DOHH2 (cell line): ENCODE measurements at regions not wholly inside any gene's neighbourhood (a gene's known extent, or its start where the extent isn't known, plus 50 kb on each side); places are given as distances from the start of the nearest gene placed in this dataset.

Experiments
- H3F3A ChIP-seq: fragments of 200-600 bp; sonication (generic), shearing (Covaris generic); 2 replicates; pipeline ENCODE4 v1.6.0; 2016; ENCODE audit warnings: antibody characterized with exemption, mild to moderate bottlenecking; ENCODE audit not compliant: control insufficient read depth, insufficient read depth
- H3K27ac ChIP-seq: fragments of 200-600 bp; sonication (generic); 2 replicates; pipeline ENCODE4 v1.5.1; 2014; ENCODE audit warnings: low read depth, mild to moderate bottlenecking, low read length, moderate library complexity
- H3K27me3 ChIP-seq: fragments of 200-600 bp; sonication (generic); 2 replicates; pipeline ENCODE4 v1.6.1; 2014; ENCODE audit warnings: mild to moderate bottlenecking, low read length, mixed read lengths; ENCODE audit not compliant: control insufficient read depth
- H3K36me3 ChIP-seq: fragments of 200-600 bp; sonication (generic); 2 replicates; pipeline ENCODE4 v1.6.1; 2014; ENCODE audit warnings: mild to moderate bottlenecking, low read length, moderate library complexity, mixed read lengths; ENCODE audit not compliant: control insufficient read depth
- H3K4me1 ChIP-seq: fragments of 200-600 bp; sonication (generic); 2 replicates; pipeline ENCODE4 v1.6.1; 2014; ENCODE audit warnings: mild to moderate bottlenecking, low read length, mixed read lengths; ENCODE audit not compliant: control insufficient read depth
- H3K4me2 ChIP-seq: fragments of 200-600 bp; sonication (generic); 2 replicates; pipeline ENCODE4 v1.6.0; 2014; ENCODE audit warnings: mild to moderate bottlenecking, low read length, moderate library complexity
- H3K4me3 ChIP-seq: fragments of 200-600 bp; sonication (generic); 2 replicates; pipeline ENCODE4 v1.5.1; 2014; ENCODE audit warnings: mild to moderate bottlenecking, low read length, mixed read lengths
- H3K79me2 ChIP-seq: fragments of 200-600 bp; sonication (generic); 2 replicates; pipeline ENCODE4 v1.6.1; 2014; ENCODE audit warnings: mild to moderate bottlenecking, low read length, mixed read lengths; ENCODE audit not compliant: control insufficient read depth
- H3K9me2 ChIP-seq: fragments of 200-600 bp; sonication (generic); replicated peaks from 2 replicates; pipeline ENCODE4 v1.6.1; 2014; ENCODE audit warnings: mild to moderate bottlenecking, low read length, mixed read lengths; ENCODE audit not compliant: control insufficient read depth
- H3K9me3 ChIP-seq: fragments of 200-600 bp; sonication (generic); 2 replicates; pipeline ENCODE4 v1.6.1; 2014; ENCODE audit warnings: antibody characterized with exemption, low read length, mixed read lengths; ENCODE audit not compliant: control insufficient read depth, insufficient read depth
- H4K20me1 ChIP-seq: fragments of 200-600 bp; sonication (generic); 2 replicates; pipeline ENCODE4 v1.6.0; 2014; ENCODE audit warnings: low read depth, mild to moderate bottlenecking, antibody characterized with exemption, low read length, moderate library complexity; ENCODE audit not compliant: control insufficient read depth, insufficient read depth
- EZH2phosphoT487 ChIP-seq: fragments of 200-600 bp; sonication (generic); IDR thresholded peaks from 2 replicates; pipeline ENCODE4 v1.6.1; 2017; ENCODE audit warnings: borderline replicate concordance, mild to moderate bottlenecking, antibody characterized with exemption, low read length, moderate library complexity, mixed read lengths
- TF ChIP-seq, protein P1 (sequence below): fragments of 200-600 bp; sonication (generic); IDR thresholded peaks from one replicate; pipeline ENCODE4 v1.5.1; 2014; ENCODE audit warnings: antibody characterized with exemption, mild to moderate bottlenecking, low read depth, low read length; ENCODE audit not compliant: poor library complexity, severe bottlenecking

DNA sequence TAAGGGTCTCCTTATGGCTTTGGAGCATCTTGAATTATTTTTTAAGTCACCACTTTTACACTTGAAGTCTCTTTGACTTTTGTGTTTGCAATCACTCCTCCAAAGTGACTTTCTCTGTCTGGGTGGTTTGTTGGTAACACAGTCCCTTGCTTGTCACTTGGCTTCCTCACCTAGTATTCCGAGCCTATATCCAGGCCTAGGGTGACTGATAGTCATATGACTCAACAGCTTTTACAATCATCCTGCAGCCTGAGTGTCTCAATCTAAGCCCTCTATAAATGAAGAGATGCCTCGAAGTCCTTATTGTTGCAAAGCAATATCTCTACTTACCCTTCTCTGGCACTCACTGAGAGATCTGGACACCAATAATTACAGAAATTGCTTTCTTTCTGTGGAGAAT, 53.9 kb upstream of the SETBP1 start:
- Histone ChIP-seq H3K4me1 (no peaks in the 10 kb centered on the region), H3K9me2 (no peaks in the 10 kb centered on the region), H3K27ac (no peak overlapping the region), H3F3A (no peaks in the 10 kb centered on the region), H3K4me3 (no peak overlapping the region), H3K36me3 (no peaks in the 10 kb centered on the region), H3K27me3 (no peaks in the 10 kb centered on the region), H3K4me2 (no peak overlapping the region), H4K20me1 (no peaks in the 10 kb centered on the region), H3K9me3 (no peaks in the 10 kb centered on the region), H3K79me2 (no peaks in the 10 kb centered on the region)
- TF ChIP-seq, protein P1, sequence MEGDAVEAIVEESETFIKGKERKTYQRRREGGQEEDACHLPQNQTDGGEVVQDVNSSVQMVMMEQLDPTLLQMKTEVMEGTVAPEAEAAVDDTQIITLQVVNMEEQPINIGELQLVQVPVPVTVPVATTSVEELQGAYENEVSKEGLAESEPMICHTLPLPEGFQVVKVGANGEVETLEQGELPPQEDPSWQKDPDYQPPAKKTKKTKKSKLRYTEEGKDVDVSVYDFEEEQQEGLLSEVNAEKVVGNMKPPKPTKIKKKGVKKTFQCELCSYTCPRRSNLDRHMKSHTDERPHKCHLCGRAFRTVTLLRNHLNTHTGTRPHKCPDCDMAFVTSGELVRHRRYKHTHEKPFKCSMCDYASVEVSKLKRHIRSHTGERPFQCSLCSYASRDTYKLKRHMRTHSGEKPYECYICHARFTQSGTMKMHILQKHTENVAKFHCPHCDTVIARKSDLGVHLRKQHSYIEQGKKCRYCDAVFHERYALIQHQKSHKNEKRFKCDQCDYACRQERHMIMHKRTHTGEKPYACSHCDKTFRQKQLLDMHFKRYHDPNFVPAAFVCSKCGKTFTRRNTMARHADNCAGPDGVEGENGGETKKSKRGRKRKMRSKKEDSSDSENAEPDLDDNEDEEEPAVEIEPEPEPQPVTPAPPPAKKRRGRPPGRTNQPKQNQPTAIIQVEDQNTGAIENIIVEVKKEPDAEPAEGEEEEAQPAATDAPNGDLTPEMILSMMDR: no peak
- no peak for TF ChIP-seq EZH2phosphoT487

DNA sequence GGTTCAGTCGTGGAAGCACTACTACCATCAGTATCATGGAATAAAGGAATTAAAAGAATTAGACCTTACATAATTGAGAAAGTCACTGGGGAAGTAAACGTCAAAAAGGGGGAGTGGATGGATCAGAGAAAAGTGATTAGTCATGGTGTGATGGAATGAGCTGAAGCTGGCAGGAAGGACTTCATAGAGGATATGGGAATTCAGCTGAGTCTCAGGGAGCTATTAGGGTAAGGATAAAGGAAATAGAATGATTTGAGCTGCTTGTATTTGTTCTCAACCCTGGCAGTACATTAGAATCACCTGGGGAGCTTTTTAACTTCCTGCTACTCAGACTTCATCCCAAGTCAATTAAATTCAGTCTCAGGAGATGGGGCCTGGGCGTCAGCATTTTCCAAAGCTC, 53.4 kb upstream of the SETBP1 start:
- H3K79me2 ChIP-seq: no peaks in the 10 kb centered on the region
- no peaks in the 10 kb centered on the region for H3F3A ChIP-seq
- H3K9me2 ChIP-seq: no peaks in the 10 kb centered on the region
- H3K4me2 ChIP-seq: no peak overlapping the region
- H3K36me3 ChIP-seq: no peaks in the 10 kb centered on the region
- no peaks in the 10 kb centered on the region for H3K9me3 ChIP-seq
- H3K27me3 ChIP-seq: no peaks in the 10 kb centered on the region
- H3K4me1 ChIP-seq: no peaks in the 10 kb centered on the region
- no peaks in the 10 kb centered on the region for H4K20me1 ChIP-seq
- no peak overlapping the region for H3K27ac ChIP-seq
- TF ChIP-seq, protein P1: no peak
- no peak for TF ChIP-seq EZH2phosphoT487
- no peak overlapping the region for H3K4me3 ChIP-seq

DNA sequence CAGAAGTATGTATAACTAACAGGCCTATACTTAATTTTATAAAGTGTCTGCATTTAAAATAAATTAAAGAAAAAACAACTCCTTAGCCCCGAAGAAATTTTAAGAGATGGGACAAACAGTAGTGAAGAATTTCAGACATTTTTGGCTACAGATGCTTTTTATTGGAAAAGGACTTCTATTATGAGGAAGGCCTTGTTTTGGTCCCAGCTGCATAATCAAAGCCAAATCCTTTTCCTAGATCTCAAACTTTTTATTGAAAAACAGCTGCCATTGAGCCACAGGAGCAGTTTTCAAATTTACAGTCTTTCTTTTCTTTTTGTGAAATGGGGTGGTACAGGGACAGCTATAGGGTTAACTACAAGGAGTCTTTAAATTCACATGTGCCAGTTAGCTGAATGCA, 51.3 kb upstream of the SETBP1 start:
- Histone ChIP-seq H3K9me3 (no peaks in the 10 kb centered on the region), H3K4me1 (no peaks in the 10 kb centered on the region), H3K9me2 (no peaks in the 10 kb centered on the region), H3K4me3 (no peak overlapping the region), H3K4me2 (no peak overlapping the region), H3K27ac (no peak overlapping the region), H4K20me1 (no peaks in the 10 kb centered on the region), H3K27me3 (no peaks in the 10 kb centered on the region), H3K36me3 (no peaks in the 10 kb centered on the region), H3F3A (no peaks in the 10 kb centered on the region), H3K79me2 (no peaks in the 10 kb centered on the region)
- no peak for TF ChIP-seq EZH2phosphoT487
- TF ChIP-seq, protein P1: no peak

DNA sequence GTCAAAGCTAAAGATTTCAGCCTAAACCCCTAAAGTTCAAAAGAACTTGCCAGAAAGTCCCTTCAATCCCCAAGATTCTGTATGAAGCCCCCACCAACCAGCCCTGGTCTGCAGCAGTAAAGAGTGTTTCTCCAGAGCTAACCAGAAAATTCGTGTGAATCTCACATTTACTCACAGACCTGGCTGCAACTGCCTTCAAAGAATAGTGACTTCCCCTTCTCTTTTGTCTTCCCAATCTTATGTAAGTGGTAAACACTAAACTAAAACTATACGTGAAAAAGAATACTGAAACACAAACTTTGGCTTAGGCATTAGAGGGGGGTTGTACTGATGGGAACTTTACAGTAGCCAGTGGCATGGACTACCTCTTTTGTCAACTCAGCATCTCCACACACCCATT, 50.6 kb upstream of the SETBP1 start:
- no peak for TF ChIP-seq EZH2phosphoT487
- TF ChIP-seq, protein P1: no peak
- H3K4me2 ChIP-seq: no peak overlapping the region

More for the DNA sequence above, 50.6 kb upstream of the SETBP1 start:
- no peak overlapping the region for H3K4me3 ChIP-seq
- no peaks in the 10 kb centered on the region for H3K36me3 ChIP-seq
- no peaks in the 10 kb centered on the region for H3K79me2 ChIP-seq
- H3F3A ChIP-seq: no peaks in the 10 kb centered on the region
- no peaks in the 10 kb centered on the region for H3K9me2 ChIP-seq
- no peaks in the 10 kb centered on the region for H4K20me1 ChIP-seq
- H3K27ac ChIP-seq: no peak overlapping the region
- H3K27me3 ChIP-seq: no peaks in the 10 kb centered on the region
- no peaks in the 10 kb centered on the region for H3K4me1 ChIP-seq
- H3K9me3 ChIP-seq: no peaks in the 10 kb centered on the region
